IgD-negative memory B cell (primary cell): ENCODE measurements at regions not wholly inside any gene's neighbourhood (a gene's known extent, or its start where the extent isn't known, plus 50 kb on each side); places are given as distances from the start of the nearest gene placed in this dataset.

Source experiments
- H3K27ac Mint-ChIP-seq, 3 donors: one replicate each; pipeline ENCODE4 v1.8.0; 2020 to 2022; ENCODE audit warnings: mild to moderate bottlenecking in 3 of 3, mixed read lengths in 3 of 3, moderate library complexity in 1 of 3
- H3K27me3 Mint-ChIP-seq: one replicate; pipeline ENCODE4 v1.8.0; 2021; ENCODE audit warnings: mixed read lengths
- H3K36me3 Mint-ChIP-seq: one replicate; pipeline ENCODE4 v1.8.0; 2020; ENCODE audit warnings: mild to moderate bottlenecking, mixed read lengths
- H3K4me1 Mint-ChIP-seq, 3 donors: one replicate each; pipeline ENCODE4 v1.8.0; 2020 to 2022; ENCODE audit warnings: mixed read lengths in 3 of 3, mild to moderate bottlenecking in 1 of 3
- H3K4me3 Mint-ChIP-seq, 4 donors: one replicate each; pipeline ENCODE4 v1.8.0; 2020 to 2022; ENCODE audit warnings: mild to moderate bottlenecking in 4 of 4, mixed read lengths in 4 of 4, moderate library complexity in 3 of 4
- H3K9me3 Mint-ChIP-seq, 3 donors: one replicate each; pipeline ENCODE4 v1.8.0; 2020 to 2021; ENCODE audit warnings: mixed read lengths in 3 of 3, mild to moderate bottlenecking in 1 of 3

DNA sequence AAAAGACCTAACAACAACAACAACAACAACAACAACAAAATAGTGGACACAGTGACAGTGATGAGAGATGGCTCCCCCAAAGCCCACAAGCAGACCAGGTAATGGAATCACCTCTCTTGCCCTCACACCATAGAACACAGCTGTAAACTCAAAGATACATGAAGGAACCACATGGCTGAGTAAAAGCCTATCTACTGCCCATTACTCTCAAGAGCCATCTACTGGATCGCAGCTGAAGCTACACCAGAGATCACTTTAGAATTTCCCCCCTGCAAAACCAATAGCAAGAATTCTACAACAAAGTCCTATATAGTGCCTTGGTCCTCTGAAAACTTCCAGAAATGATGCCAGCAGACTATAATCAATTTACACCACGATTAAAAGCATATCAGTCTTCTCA lies 1537.6 kb upstream of the CDH9 start:
- no peak overlapping the region for H3K4me3 Mint-ChIP-seq
- H3K36me3 Mint-ChIP-seq = peaks cover 2% of the 10 kb centered on the region

DNA sequence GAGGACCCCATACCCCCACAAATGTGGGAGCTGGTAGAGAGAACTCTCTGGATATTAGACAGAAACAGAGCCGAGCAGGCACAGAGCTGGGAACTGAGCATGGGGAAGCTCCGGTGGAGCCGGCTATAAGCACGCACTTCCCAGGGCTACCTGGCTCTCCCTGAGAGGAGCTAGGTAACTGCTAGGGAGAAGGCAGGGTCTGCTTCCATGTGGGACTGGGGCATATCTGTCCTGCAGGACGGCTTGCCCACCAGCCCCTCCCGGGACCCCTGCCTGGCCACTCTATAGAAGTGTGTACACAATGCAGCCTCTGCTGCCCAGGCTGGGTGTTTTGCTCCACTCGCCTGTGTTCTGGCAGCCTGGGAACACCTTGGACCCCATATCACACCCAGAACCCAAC lies 1537.0 kb upstream of the CDH9 start:
- Mint-ChIP-seq H3K9me3 (peaks cover 2 to 24% (median 4%) of the 10 kb centered on the region in 3 donors), H3K4me3 (no peak overlapping the region), H3K27me3 (no peaks in the 10 kb centered on the region), H3K36me3 (peaks cover 2% of the 10 kb centered on the region), H3K27ac (no peak overlapping the region), H3K4me1 (no peaks in the 10 kb centered on the region)

More for the DNA sequence above, 1537.6 kb upstream of the CDH9 start:
- H3K27me3 Mint-ChIP-seq = no peaks in the 10 kb centered on the region
- no peaks in the 10 kb centered on the region for H3K4me1 Mint-ChIP-seq
- H3K27ac Mint-ChIP-seq = no peak overlapping the region
- peaks cover 2 to 24% (median 3%) of the 10 kb centered on the region in 3 donors for H3K9me3 Mint-ChIP-seq

DNA sequence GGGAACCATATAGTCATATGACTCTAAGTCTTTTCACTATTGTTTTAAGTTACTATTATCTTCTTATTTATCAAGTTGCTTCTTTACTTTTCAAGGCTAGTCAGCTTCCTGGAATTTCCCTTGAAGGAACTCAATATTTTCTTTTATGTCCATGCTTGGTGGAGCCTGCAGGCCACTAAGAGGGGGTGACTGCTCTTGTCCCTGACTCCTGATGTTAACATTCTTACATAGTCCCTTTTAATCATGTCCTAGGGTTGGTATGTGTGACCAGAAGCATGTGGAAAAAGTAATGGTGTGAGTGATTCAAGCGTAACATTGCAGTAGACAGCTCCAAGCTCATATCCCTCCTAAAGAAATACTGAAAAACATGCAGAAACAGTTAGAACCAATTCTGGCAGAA lies 1536.2 kb upstream of the CDH9 start:
- Mint-ChIP-seq H3K9me3 (peaks cover under 1 to 23% (median 2%) of the 10 kb centered on the region in 3 donors), H3K27me3 (no peaks in the 10 kb centered on the region), H3K4me3 (no peak overlapping the region), H3K36me3 (peaks cover 2% of the 10 kb centered on the region), H3K27ac (no peak overlapping the region), H3K4me1 (no peaks in the 10 kb centered on the region)

DNA sequence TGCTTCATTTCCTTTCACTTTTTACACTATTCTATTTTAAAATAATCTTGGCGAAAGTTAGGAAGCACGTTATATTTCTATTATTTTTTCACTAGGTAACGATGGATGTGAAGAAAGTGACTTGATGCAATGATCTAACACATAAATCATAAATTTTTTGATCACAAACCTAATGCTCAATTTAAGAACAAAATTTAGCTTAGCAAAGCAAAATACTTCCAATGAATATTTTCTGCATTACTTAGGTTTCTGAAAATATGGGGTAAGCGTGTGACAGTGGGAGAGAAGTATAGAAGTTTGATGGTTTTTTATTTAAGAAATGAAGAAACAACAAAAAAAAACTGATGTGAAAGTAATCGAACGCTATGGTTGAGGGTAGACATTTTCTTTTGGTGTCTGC lies 1528.7 kb upstream of the CDH9 start:
- H3K4me1 Mint-ChIP-seq = no peaks in the 10 kb centered on the region
- no peak overlapping the region for H3K4me3 Mint-ChIP-seq
- no peak overlapping the region for H3K27ac Mint-ChIP-seq
- H3K36me3 Mint-ChIP-seq = no peaks in the 10 kb centered on the region
- peaks cover 2 to 11% (median 6%) of the 10 kb centered on the region in 3 donors for H3K9me3 Mint-ChIP-seq
- no peaks in the 10 kb centered on the region for H3K27me3 Mint-ChIP-seq

DNA sequence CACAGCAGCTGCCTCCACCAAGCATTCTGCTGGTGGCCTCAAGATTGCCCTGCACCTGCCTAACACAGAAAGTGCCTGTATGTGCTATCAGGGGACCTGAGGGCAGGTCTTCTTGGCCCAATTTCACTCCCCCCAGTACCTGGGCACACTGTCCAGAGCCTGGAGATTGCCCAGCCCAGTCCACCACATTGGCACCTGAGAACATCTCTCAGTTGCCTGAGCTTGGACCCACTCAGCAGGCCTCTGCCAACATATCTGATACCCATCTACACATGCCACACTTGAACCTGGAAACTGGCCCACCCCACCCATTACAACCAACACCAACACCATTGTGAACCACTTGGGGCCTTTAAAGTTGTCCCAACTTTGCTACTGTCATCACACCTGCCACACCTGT lies 1523.1 kb upstream of the CDH9 start:
- Mint-ChIP-seq H3K4me1 (no peaks in the 10 kb centered on the region), H3K4me3 (no peak overlapping the region), H3K27me3 (no peaks in the 10 kb centered on the region), H3K27ac (no peak overlapping the region), H3K9me3 (peaks cover 0 to 8% (median 6%) of the 10 kb centered on the region in 3 donors), H3K36me3 (no peaks in the 10 kb centered on the region)

DNA sequence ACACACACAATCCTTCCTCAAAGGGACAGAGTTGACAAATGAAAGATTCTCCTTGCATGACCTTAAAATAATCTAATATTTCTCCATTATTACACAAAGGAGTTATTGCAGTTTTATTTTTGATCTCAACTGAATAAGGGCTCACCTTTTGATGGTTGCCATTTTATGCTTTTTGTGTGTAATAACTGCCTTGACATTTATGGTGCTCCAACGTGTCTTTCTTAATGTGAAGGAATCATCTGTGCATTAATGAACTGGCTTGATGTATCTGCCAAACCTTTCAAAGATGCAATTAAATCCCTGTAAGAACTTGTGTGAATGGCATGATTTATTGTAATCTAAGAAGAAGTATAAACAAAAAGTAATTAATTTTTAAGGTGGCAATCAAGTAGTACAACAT lies 1519.8 kb upstream of the CDH9 start:
- Mint-ChIP-seq H3K36me3 (no peaks in the 10 kb centered on the region), H3K27ac (no peak overlapping the region), H3K4me3 (no peak overlapping the region), H3K9me3 (peaks cover 4 to 8% (median 8%) of the 10 kb centered on the region in 3 donors), H3K27me3 (no peaks in the 10 kb centered on the region), H3K4me1 (no peaks in the 10 kb centered on the region)

DNA sequence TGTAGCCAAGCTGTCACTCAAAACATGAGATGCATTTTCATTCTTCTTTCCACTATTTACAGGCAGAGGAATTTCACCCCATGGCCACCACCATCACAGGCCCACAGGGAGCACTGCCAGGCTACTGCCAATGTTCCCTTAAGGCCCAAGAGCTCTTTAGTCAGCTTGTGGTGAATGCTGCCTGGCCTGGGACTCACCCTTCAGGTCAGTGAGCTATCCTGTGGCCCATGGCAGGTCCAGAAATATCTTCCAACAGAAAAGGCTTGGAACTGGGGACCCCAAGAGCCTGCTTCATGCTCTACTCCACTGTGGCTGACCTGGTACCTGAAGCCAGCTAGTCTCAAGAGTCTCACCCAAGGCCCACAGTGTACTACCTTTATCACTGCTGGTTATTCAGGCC lies 1518.7 kb upstream of the CDH9 start:
- no peaks in the 10 kb centered on the region for H3K4me1 Mint-ChIP-seq
- no peaks in the 10 kb centered on the region for H3K36me3 Mint-ChIP-seq
- H3K9me3 Mint-ChIP-seq = peaks cover 4 to 16% (median 7%) of the 10 kb centered on the region in 3 donors
- no peaks in the 10 kb centered on the region for H3K27me3 Mint-ChIP-seq
- no peak overlapping the region for H3K27ac Mint-ChIP-seq
- no peak overlapping the region for H3K4me3 Mint-ChIP-seq

DNA sequence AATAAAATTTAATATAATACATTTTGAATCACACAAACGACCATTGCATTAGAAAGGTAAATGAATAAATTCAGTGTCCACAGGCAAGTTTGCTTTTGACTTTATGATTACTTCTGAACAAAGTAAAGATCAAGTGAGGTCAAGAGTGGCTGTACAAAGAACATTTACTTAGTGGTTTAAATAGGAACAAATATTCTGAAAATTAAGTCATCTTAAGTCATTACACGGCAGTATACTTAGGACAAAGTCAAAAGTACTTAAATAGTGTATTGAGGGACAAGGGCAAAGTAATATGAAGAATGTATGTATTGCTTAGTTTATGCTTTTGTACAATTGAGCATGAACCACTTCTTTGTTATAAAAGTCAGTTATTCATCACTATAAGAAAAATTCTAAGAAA lies 1511.2 kb upstream of the CDH9 start:
- Mint-ChIP-seq H3K4me3 (no peak overlapping the region), H3K27me3 (no peaks in the 10 kb centered on the region), H3K36me3 (no peaks in the 10 kb centered on the region), H3K4me1 (no peaks in the 10 kb centered on the region), H3K9me3 (peaks cover 9 to 22% (median 10%) of the 10 kb centered on the region in 3 donors), H3K27ac (no peak overlapping the region)

DNA sequence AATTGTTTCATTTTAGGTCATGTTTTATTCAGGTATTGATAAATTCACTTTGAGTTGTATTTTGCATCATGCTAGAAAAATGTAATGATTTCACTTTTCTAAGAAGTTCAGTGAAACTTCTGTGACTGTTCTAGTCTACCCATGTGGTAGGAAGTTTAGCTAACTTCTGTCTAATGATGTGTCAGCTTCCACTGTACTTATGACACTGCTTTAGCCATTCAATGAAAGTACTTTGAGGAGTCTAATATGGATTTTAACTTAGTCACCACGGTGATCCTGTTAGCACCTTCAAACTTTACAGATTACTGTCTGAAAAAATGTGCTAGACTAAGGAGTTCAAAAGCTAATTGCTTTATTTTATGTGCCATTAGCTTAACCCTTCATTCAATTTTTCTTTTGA lies 1510.5 kb upstream of the CDH9 start:
- Mint-ChIP-seq H3K4me3 (no peak overlapping the region), H3K36me3 (no peaks in the 10 kb centered on the region), H3K27me3 (no peaks in the 10 kb centered on the region), H3K4me1 (no peaks in the 10 kb centered on the region), H3K9me3 (peaks cover 7 to 20% (median 9%) of the 10 kb centered on the region in 3 donors), H3K27ac (no peak overlapping the region)

DNA sequence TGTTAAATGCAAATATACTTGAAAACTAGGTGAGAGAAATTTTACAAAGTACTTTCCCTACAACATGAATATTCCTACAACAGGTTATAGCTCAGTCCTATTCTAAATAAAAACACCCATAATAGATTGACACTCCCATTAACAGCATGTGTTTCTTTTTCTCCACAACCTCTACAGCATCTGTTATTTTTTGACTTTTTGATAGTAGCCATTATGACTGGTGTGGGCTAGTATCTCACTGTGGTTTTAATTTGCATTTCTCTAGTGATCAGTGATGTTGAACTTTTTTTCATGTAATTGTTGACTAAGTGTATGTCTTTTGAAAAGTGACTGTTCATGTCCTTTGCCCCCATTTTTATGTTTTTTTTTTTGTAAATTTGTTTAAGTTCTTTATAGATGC lies 1506.1 kb upstream of the CDH9 start:
- H3K4me3 Mint-ChIP-seq = no peak overlapping the region
- H3K9me3 Mint-ChIP-seq = peaks cover 4 to 12% (median 4%) of the 10 kb centered on the region in 3 donors
- H3K27ac Mint-ChIP-seq = no peak overlapping the region
- no peaks in the 10 kb centered on the region for H3K36me3 Mint-ChIP-seq
- no peaks in the 10 kb centered on the region for H3K27me3 Mint-ChIP-seq
- H3K4me1 Mint-ChIP-seq = no peaks in the 10 kb centered on the region

DNA sequence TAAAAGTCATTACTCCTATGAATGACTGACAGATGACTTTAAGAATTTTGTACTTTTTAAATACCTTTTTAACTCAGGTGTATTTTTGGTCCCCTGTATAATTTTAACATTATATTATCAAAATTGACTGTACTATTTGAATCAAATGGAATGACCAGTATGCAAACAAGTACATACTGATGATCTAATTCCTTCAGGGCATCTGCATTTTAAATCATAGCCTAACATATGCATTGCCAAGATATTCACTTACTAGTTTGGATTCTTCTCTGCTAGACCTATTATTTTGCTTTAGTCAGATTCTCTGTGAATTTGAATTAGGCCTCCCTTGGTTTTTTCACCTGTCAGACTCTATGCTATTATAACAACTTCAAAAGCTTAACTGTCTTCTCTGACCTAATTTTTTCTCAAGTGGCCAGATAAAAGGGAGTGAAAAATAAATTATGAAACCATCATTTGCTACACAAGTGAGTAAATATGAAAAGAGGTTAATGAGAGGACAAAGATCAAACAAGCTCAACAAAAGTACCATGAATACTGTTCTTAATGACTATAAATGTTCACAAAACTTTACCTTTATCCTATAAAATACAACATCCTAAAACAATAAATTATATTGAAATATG lies 1505.2 kb upstream of the CDH9 start:
- Mint-ChIP-seq H3K4me3 (no peak overlapping the region), H3K9me3 (peaks cover 3 to 9% (median 4%) of the 10 kb centered on the region in 3 donors), H3K27me3 (no peaks in the 10 kb centered on the region), H3K36me3 (no peaks in the 10 kb centered on the region), H3K27ac (no peak overlapping the region), H3K4me1 (no peaks in the 10 kb centered on the region)

DNA sequence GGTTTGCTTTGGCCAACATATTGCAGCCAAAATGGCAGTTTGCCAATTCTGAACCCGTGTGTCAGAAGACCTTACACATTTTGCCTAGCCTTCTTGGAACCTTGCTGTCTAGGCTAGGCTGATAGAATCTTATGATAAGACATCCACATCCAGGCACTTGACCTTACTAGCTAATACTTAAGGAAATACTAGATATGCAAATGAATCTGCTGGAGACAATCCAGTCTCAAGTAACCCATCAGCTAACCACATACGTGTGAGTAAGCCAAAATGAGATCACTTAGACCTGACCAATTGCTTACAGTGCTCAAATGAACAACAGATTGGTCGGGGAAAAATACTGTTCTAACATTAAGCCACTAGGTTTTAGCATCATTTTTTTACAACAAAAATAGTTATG lies 1504.6 kb upstream of the CDH9 start:
- Mint-ChIP-seq H3K9me3 (peaks cover 3 to 9% (median 4%) of the 10 kb centered on the region in 3 donors), H3K4me1 (no peaks in the 10 kb centered on the region), H3K4me3 (no peak overlapping the region), H3K36me3 (no peaks in the 10 kb centered on the region), H3K27ac (no peak overlapping the region), H3K27me3 (no peaks in the 10 kb centered on the region)

DNA sequence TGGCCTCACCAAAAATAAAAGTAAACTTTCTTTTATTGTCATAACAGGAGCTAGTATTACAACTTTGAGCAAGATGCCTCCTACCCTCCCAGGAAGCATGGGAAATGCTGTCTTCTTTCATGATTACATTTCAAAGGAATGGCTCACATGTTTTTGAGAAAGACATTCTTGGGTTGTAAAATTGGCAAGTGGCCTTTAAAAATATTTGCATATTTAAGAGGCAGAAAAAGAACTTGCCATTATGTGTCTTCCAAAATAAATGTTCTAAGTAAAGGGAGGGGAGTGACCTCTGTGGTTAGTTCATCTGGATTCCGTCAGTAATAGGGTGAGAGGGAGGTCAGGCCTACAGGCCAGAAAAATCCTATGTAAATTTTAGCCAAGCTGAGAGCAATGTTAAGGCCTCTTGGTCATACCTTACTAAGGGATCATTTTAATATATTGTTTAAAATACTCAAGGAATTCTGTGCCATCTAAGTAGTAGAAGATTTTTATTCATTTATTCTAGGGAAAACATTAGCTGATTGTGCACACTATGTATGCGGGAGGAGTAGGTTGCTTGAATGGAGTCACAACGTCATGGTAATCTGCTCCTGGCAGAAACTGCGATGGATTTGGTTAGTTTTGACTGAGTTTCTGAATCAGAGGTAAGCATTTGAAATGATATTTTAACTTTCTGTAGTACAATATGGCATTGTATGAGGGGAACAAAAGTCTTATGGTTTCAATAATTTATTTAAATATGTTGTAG lies 1485.7 kb upstream of the CDH9 start:
- peaks cover 0 to 2% (median 0%) of the 10 kb centered on the region in 3 donors for H3K4me1 Mint-ChIP-seq

DNA sequence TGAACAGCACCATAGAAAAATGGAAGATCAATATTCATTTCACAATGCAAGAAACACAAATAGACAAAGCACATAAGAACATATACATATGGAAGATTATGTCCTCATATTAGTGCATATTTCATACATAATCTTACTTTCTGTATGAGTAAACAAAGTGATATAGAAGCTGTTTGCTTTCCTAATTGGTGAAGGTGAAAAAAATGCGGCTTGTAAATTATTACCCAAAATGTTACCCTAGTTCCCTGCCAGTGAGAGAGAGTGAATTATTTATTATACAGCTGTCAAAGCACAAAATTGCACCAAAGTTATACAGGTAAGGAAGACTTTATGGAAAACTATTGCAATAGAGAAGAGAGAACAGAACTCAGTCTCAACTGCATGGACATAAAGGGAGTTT lies 1485.0 kb upstream of the CDH9 start:
- Mint-ChIP-seq H3K36me3 (no peaks in the 10 kb centered on the region), H3K9me3 (peaks cover 4 to 8% (median 6%) of the 10 kb centered on the region in 3 donors), H3K27ac (no peak overlapping the region), H3K4me3 (no peak overlapping the region), H3K4me1 (peaks cover 0 to 2% (median 0%) of the 10 kb centered on the region in 3 donors), H3K27me3 (no peaks in the 10 kb centered on the region)

More for the DNA sequence above, 1485.7 kb upstream of the CDH9 start:
- peaks cover 4 to 11% (median 6%) of the 10 kb centered on the region in 3 donors for H3K9me3 Mint-ChIP-seq
- no peaks in the 10 kb centered on the region for H3K36me3 Mint-ChIP-seq
- H3K27me3 Mint-ChIP-seq = no peaks in the 10 kb centered on the region
- no peak overlapping the region for H3K4me3 Mint-ChIP-seq
- no peak overlapping the region for H3K27ac Mint-ChIP-seq

DNA sequence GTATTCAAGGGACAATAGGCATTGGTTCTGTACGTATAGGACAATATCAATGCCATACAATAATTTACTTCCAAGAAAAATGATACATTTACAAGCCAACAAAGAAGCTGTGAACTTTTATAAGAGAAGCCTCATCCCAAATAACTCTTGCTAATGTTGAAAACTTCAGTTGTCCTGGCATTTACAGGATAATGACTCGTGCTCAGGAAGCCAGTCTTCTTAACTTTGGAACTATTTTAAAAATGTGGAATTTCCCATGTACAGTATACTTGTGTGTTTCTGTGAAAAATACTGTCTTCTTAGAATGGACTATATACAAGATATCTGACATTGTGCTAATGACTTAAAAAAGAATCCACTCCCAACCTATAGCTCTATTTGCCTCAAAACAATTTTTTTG lies 1479.3 kb upstream of the CDH9 start:
- Mint-ChIP-seq H3K27me3 (no peaks in the 10 kb centered on the region), H3K27ac (no peak overlapping the region), H3K36me3 (no peaks in the 10 kb centered on the region), H3K4me1 (peaks cover 0 to 2% (median 0%) of the 10 kb centered on the region in 3 donors), H3K4me3 (no peak overlapping the region), H3K9me3 (peaks cover 0 to 10% (median 8%) of the 10 kb centered on the region in 3 donors)

DNA sequence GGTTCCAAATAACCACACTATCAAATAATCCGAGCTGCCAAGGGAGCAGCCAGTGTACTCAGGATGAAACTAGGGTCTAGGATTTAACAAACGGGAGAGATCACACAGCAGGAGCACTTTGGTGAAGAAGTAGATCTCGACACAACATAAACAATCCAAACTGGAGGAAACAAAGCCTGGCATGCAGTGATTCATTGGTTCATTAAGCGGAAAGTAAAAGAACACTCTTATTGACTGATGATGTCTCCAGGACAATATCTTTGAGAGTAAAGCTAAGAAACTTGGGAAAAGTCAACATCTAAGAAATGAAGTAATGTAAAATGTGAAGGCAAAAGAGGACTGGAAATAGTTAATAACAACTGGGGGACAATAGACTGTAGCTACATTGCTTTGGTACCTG lies 1478.3 kb upstream of the CDH9 start:
- Mint-ChIP-seq H3K9me3 (peaks cover 0 to 10% (median 8%) of the 10 kb centered on the region in 3 donors), H3K27me3 (no peaks in the 10 kb centered on the region), H3K4me1 (peaks cover 0 to 2% (median 0%) of the 10 kb centered on the region in 3 donors), H3K36me3 (no peaks in the 10 kb centered on the region), H3K27ac (no peak overlapping the region), H3K4me3 (no peak overlapping the region)
